RPMI7951 (cell line): ENCODE measurements at regions not wholly inside any gene's neighbourhood (a gene's known extent, or its start where the extent isn't known, plus 50 kb on each side); places are given as distances from the start of the nearest gene placed in this dataset.
A peak's percentile ranks its signal among the peaks of the same experiment; 100 is the strongest.
"Not testable (repeated sequence)": the region's sequence is repeated elsewhere in the genome, so short reads cannot be mapped to it uniquely, and the experiment has no call there.

Experiments
- DNase-seq: peaks from one replicate; pipeline ENCODE4 v3.0.0-alpha.2; 2012; ENCODE audit warnings: low read depth

DNA sequence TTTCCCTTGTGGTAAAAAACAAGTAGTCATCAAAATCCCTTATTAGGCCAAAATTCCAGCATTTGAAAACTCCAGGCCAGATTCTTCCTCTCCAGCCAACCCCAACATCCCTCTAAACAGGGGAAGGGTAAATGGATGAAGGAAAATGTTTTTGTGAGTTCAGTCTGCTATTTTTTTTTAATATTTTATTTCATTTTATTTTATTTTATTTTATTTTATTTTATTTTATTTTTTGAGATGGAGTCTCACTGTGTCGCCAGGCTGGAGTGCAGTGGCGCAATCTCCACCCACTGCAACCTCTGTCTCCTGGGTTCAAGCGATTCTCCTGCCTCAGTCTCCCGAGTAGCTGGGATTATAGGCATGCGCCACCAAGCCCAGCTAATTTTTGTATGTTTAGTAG lies 74.5 kb upstream of the CHST15 start:
- DNase-seq: not testable (repeated sequence)

DNA sequence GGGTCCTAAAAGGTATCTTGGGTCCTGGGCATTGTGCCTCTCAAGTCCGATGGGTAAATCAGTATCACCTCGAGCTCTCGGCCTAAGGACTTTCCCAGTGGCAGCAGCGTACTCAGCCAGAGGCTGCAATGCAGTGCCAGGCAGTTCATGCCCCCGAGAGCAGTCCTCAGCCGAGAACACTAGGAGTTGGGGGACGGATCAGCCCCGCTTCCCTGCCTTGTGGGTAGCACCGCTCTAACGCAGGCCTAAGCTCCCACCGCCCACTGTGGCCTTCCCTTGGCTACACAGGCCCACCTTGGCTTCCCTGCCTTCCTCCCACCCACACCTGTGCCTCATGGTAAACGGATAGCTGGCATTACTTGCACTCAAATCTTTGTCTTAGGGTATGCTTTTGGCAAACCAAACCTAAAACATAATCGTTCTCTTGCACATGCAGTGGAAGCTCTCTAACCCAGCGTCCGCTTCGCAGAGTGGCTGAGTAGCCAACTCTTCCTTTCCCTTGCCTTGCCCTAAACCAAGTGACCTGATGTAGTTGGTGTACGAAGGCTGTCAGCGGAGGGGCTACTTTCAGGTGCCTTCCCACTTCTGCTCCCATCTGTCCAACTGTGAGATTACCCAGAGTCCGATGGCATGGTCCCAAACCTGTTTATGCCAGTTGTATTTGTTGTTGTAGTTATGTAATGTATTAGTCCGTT lies 73.2 kb upstream of the CHST15 start:
- DNase-seq: no peak

DNA sequence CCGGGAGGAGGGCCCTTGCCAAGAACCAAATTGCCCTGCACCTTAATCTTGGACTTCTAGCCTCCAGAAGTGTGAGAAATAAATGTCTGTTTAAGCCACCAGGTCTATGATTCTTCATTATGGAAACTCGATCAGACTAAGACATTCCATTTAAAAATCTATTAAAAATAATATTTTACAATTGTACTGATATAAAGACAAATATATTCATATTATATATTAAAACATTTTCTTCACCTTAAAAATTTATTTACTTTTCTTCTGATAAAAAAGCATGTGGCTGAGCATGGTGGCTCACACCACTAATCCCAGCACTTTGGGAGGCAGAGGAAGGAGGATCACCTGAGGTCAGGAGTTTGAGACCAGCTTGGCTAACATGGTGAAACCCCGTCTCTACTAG lies 72.4 kb upstream of the CHST15 start:
- no peak for DNase-seq

DNA sequence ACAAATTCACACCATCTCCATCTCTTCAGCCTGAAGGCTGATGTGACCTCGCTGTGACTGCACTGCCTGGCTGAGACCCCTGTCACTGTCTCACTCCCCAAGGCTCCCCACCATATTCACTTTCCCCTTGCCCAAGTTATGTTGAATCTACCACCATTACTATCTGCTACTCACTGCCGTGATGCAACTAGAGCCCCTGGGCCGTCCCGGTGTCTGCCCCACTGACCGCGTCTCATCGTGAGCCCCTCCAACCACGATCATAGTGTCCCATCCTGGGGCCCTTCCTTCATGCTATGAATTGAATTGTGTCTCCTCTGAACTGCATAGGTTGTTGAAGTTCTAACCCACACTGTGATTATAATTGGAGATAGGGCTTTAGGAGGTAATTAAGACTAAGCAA lies 71.9 kb upstream of the CHST15 start:
- DNase-seq: no peak

DNA sequence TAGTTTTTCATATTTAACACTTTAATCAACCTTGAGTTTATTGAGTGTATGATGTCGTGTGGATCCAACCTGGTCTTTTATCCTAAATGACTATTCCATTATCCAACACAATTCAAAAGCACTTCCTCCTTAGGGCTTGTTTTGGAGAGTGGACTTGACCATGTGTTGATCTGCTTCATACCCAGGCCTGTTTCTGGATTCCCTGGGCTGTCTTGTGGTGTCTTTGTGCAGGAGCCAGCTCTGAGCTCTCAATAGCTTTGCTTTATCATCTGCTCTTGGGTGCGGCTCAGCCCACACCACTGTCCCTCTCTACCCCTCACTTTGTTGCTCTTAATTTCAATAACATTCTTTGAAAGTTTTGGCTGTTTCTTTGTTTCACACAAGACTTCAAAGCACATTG lies 70.9 kb upstream of the CHST15 start:
- DNase-seq: no peak

DNA sequence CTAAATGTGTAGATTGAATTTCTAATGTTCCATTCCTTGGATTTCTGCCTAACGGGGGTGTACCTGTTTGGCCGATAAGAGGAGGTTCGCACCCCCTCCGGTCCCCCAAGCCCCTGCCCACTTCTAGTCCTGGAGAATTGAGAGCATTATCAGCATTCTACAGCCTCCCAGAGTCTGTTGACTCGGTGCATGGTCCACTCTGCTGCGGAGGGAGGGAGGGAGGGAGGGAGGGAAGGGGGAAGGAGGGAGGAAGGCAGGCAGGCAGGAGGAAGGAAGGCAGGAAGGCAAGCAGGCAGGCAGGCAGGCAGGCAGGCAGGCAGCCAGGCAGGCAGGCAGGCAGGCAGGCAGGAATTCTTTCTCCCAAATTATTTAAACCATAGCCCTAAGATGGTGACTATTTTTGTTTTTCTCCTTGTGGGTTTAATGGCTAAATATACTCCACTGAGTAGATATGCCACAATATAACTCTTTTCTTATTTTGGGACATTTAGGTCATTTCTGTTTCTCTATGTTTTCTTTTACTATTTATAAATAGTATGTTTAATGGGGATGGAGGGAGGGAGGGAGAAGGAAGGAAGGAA lies 69.5 kb upstream of the CHST15 start:
- DNase-seq: no peak

DNA sequence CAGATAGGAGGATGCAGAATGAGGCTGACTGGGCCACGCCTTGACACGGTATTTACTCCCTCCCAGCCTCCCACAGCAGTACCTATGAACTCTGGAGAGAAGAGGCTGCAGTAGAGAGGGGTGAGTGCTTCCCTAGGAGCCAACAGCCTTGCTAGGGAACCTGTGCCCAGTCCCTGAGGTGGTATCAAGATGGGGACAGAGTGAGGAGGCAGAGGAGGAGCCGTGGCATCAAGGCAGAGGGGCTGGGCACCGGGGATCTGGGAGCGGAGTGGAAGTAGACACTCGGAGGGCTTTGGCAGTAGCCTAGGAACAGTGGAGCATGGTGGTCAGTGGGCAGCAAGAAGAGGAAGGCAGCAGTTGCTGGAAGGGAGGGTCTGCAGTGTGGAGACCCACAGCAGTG lies 68.7 kb upstream of the CHST15 start:
- DNase-seq: no peak

DNA sequence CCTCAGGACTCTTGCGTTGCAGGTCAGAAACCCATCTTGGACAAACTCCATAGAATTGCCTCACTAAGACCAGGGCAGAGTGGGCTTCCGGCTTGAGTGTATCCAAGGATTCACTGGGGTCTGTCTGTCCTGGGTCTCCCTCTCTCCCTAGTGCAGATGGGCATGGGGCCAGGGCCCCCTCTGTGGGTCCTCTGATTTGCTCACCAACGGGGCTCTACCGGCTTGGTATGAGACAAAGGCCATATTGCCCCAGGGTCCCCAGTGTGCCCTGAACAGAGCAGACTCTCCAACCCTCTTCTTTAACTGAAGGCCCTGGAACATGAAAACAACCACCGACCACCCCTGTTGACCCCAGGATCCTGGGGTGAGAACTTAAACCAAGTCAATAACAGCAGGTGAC lies 68.2 kb upstream of the CHST15 start:
- DNase-seq: no peak

DNA sequence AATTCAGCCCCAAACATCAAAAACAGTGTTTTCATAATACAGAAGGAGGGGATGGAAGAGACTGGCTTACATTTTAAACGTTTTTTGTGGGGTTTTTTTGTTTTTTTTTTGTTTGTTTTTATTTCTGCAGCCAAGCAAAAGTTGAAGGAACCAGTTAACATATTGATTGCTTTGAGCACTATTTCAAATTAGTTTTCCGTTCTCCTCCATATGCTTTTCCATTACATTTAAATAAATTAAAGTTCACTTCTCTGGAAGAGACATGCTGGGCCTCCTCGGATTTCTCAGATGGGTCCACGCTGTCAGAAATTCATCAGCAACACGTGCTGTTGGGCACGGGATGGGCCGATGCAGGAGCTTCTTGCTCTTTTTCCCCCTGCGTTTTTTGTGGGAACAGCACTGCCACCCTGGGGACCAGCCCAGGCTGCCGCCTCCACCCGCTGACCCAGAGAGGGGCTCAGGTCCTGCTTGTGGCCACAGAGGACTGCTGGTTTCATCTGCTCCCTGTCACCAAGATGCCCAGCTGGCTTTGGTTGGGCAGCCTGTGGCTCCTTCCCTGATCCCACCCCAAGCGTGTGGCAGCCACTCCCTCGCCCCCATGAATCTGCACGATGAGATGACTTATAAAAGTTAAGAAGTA lies 67.7 kb upstream of the CHST15 start:
- DNase-seq: no peak

DNA sequence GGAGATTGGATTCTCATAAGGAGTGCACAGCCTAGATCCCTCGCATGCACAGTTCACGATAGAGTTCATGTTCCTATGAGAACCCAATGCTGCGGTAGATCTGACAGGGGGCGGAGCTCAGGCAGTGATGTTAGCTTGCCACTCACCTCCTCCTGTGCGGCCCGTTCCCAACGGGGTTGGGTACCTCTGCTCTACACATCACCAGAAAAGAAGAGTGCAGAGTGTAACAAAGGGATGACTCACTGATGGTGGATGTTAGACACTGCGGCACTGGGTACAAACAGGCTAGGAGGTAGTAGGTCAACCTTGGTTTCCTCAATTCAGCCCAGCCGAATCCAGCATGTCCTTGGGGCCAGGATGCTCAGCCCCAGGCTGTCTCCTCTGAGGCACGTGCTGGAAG lies 66.8 kb upstream of the CHST15 start:
- DNase-seq: no peak

DNA sequence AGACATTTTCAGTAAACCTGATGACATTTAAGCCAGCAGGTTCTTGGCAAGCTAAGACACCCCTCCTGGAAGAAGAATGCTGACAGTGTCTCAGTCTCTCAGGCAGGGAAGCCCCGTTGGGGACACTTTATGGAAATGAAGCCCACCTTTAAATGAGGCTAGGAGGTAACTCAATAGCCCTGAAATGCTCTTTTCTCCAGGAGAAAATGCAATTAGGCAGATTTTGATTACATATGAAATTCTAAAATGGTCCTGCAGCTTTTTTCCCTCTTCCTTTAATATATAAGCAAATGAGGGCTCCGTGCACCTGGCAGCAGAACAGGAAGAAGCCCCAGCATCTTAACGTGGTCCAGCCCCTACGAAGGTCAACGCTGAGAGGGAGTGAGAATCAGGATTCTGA lies 65.8 kb upstream of the CHST15 start:
- no peak for DNase-seq

DNA sequence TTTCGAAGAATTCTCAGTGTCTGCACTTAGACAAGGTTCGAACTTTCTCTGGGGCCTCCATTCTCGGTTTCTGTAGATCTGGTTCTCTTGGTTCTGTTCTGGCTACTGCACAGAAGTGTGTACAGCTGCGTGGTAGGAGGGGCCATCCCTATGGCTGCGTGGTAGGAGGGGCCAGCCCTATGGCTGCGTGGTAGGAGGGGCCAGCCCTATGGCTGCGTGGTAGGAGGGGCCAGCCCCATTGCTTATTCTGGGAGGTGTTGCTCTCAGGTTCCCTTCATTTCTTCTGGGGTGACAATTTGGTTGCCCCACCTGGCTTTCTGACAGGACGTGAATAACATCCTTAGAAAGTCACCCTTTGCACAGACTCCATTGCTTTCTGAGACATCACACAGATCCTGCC lies 65.2 kb upstream of the CHST15 start:
- no peak for DNase-seq

DNA sequence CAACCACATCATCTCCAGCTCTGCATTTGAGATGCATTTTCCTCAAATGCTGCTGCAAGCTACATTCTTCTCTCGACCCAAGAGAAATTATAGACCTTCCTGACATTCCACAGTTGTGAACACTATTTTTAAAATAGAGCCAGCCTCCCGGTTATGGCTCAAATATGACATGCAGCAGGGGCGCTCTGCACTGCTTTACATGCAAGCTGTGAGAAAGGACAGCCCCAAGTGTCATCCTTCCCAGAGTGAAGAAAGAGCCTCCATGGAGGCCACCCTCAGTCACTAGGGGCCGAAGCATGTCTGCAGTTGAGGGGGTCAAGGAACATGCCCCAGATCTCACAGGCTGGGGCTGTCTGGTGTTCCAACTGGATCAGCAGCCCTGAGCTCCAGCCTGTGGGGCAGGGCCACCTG lies 63.9 kb upstream of the CHST15 start:
- DNase-seq: no peak

DNA sequence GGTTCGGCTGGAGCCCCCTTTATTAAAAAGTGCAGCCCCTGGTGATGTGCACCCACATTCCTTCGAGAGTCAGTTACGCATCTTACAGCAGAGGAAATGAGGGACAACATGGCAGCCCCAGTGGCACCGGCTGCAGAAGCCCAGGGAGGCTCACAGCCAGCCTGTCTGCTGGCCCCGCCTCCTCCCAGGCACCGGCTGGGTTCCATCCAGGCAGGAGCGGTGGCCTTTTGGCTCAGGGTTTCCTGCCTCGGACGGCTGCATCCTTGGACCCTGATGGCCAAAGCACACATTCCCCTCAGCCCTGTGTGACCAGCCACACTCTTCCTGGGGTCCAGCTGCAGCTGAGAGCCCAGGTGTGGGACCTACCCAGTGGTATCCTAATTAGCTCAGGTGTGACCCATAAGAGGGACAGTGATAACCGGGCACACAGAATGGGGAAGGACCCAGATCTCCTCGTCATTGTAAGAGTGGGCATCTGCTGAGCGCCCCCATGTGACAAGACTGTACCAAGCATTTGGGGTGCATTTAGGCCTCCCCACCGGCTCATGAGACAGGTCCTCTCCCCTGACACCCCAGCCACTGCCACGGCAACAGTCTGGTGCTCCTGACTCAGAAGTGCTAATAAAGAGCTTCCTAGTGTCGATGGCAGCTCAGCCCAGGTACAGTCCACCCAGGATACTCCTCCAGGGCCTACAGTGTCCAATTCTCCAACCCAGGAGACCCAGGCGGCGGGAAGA lies 63.3 kb upstream of the CHST15 start:
- peak; percentile 40 for DNase-seq

DNA sequence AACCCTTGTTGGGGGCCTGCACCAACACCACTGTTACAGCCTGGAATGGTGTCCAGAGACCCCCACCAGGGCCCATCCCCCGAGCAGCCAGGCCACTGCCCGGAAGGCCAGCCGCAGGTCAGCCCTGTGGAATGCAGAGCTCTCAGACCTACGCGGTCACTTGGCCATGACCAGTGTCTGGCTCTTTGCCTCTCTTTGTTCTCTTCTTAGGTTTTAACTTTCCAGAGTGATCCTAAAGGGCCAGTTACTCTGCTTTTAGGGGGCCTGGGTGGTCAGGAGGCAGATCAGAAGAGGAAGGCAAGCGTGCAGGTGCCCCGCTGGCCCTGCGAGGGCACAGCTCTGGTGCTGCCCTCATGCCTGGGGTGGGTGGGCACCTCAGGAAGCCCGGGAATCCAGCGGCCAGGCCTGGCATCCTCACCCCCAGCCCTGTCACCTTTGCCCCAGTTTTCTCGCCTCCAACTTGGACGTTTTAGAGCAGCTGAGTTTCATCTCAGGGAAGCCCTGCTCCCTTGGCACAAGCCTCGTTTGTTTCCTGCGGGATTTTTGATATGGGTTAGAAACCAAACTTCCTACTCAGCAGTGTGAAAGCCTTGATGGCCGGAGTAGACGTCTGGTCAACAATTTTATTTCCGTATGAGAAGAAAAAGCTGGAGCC lies 62.5 kb upstream of the CHST15 start:
- DNase-seq: peak; percentile 73

DNA sequence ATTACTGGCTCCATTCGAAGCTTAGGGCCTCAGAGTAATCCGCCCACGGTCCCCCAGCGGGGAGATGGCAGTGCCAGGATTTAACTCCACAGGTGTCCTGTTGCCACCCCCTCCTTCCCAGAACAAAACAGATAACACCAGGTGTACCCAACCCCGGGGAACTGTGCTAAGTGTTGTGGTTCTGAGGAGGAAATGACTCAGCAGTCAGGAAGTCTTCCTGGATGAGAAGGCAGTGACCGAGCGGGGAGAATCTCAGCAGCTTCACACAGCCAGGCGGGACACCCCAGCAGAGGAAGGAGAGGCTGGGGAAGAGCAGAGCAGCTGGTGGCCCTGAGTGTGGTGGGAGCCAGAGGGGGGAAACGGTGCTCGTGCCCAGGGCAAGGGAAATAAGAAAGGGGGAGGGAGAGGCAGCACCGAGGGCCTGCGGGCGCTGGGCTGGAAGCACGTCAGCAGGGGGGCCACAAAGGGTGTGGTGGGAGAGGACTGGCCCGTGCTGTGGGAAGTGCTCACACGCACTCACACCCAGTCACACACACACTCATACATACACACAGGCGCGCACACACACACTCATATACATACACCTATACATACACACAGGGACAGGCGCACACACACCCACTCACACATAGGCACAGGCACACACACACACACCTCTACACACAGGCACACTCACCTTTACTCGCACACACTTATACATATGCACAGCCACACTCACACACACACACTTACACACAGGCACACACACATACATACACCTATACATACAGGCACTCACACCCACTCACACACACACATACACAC lies 59.8 kb upstream of the CHST15 start:
- DNase-seq: peak; percentile 99

DNA sequence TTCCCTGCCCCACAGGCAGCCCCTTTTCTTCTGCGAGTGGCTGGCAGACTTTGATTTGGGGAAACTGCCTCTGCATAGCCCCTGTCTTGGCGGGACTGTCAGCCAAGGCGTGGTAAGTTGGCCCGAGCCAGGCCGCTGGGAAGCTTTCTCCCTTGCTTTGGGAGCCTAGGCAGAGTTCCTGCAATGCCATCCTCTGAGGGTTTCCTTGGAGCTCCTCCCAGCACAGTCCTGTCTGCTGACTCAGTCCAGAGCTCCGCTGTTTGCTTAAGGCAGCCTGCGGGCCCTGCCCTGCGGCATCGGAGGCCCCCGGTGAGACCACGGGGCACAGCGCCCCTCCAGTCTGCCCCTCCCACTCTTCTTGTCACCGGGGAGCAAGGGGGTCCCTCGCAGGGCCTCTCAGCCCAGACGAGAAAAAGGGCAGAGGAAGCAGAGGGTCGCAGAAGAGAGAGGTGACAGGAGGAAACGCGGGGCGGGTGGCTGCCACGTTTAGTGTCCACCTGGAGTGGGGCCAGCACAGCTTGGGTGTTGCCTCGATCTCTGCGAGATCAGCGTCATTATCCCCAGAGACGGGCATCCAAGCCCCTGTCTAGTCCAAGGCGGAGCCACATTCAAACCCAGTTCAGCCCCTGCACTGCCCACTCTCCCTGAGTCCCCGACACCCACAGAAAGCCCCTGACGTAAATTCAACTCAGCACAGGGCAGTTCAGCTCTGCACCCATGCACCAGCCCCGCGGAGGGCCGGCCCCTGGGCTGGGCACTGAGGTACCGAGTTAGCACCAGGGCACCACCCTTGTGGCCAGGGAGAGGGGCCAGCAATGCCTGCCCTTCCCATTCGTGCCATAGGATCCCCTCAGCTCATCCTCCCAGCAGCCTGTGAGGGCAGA lies 59.0 kb upstream of the CHST15 start:
- peak; percentile 91 for DNase-seq

DNA sequence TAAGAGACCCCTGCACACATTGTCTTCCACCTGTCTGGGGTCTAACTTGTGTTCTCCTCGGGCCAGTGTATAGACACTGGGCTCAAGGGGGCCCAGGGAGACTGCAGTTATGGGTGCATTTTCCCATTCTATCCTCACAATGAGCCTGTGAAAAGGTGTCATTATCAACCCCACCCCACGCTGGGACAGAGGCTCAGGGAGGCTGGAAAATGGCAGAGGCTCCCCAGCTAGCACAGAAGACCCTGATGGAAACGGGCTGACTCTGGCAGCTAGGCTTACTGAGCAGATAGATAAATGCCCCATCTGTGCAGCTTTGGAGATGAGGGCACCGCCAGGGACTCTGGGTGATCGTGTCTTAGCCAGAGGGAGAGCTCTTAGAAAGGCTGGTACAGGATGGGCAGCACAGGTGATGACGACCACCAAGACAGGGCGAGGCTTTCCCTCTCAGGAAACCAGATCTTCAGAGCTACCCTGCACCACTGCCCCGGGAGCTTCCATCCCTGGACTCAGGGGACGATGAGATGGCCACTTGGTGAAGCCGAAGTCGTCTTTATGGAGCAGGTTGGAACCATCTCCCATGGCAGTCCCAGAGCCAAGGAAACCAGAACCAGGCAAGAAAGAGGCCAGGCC lies 58.2 kb upstream of the CHST15 start:
- no peak for DNase-seq

DNA sequence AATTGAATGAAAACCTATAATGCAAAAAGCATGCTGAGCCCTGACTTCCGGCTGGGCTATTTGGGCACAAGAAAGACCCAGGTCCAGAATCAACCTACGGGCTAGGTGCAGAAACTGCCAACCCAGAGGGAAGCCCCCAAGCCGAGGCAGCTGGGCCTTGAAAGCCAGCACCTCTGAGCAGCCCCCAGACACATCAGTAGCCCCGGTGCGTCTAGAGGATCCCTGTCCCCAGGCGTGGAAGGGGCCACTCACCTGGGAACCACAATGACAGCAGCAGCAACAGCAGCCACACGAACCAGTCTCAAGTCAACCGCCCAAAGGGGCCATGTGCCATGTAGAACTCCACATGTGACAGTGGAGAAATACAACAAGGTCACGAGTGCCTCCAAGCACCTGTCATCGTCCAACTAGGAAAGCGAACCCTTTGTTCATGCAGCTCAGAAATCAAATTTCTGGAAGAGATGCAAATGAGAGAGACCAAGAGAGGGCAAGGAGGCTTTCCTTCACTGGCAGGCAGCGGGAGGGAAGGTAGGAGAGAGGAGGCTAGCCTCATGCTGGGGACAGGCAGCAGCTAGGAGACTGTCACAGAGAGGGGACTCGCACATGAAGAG lies 57.5 kb upstream of the CHST15 start:
- DNase-seq: no peak
